ENCODE measurements at regions not wholly inside any gene's neighbourhood (a gene's known extent, or its start where the extent isn't known, plus 50 kb on each side); places are given as distances from the start of the nearest gene placed in this dataset.

DNA sequence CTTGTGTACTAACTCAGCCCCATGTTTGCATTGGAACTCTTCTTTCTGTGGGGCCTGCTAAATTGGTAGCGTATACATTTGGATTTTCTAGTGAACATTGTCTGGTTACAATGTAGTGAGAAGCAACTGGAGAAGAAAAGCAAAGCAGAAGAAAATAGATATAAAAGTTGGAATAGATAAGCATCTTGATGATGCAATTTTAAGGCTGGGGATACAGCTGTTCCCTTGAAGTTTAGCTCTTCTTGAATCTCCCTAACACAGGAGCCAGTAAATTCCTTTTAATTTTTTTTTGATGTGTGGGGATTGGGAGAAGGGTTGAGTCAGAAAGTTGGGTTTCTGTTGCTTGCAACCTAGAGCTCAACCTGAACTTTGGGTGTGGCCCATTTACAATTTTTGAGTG is 308.1 kb downstream of the STIM2 start:
- Histone ChIP-seq H3K9me3 (no peaks in the 10 kb centered on the region), H3K36me3 (no peaks in the 10 kb centered on the region), H3K4me3 (no peak overlapping the region), H3K4me1 (no peaks in the 10 kb centered on the region), H3K27me3 (no peaks in the 10 kb centered on the region), H3K27ac (no peak overlapping the region)
- WGBS, 5 donors, result 82 to 97% (median 95%) methylated on average over 1 of the region's 1 CpG
- no peak for TF ChIP-seq EP300 (IDR thresholded peaks at IDR 0.05)
- TF ChIP-seq POLR2A (IDR thresholded peaks at IDR 0.05), result no peak
- TF ChIP-seq POLR2AphosphoS5 (IDR thresholded peaks at IDR 0.05), result no peak
- no peak for TF ChIP-seq CTCF (IDR thresholded peaks at IDR 0.05)
- intact Hi-C loops (cut with DNase I; ENCODE audit: low total_unique reads), result no loop called here
- no peak for DNase-seq

- H3K4me1 ChIP-seq, result no peaks in the 10 kb centered on the region
- no peak overlapping the region for H3K4me3 ChIP-seq
- no peaks in the 10 kb centered on the region for H3K36me3 ChIP-seq
- DNase-seq, result no peak
- WGBS, 5 donors, result 59 to 74% (median 68%) methylated on average over 7 of the region's 7 CpGs
- intact Hi-C loops (cut with DNase I; ENCODE audit: low total_unique reads), result no loop called here
- no peaks in the 10 kb centered on the region for H3K9me3 ChIP-seq
- H3K27me3 ChIP-seq, result no peaks in the 10 kb centered on the region
- TF ChIP-seq POLR2A (IDR thresholded peaks at IDR 0.05) (no peak), POLR2AphosphoS5 (IDR thresholded peaks at IDR 0.05) (no peak), CTCF (IDR thresholded peaks at IDR 0.05) (no peak)
- H3K27ac ChIP-seq, result no peak overlapping the region
Measured at GRCh38 chr4:27173280-27173679, 312.6 kb downstream of the STIM2 start.

DNA sequence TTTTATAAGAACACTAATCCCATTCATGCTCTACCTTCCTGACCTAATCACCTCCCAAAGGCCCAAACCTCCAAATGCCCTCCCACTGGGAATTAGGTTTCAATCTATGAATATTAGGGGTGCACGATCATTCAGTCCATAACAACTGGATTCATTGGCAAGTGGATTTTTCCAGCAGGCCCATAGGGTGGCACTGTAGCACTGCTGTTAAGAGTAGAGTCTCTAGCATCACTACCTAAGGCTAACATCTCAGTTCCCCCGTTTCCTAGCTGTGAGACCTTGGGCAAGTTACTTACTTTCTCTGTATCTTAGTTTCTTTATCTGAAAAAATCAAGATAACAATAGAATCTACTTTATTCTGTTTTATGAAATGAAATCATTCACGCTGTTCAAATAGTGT is 315.8 kb downstream of the STIM2 start:
- no peak overlapping the region for H3K27ac ChIP-seq
- DNase-seq, result peak in 1 of 2 donors; percentile 74
- no peaks in the 10 kb centered on the region for H3K4me1 ChIP-seq
- WGBS, 5 donors, result 30 to 46% (median 36%) methylated on average over 3 of the region's 3 CpGs
- intact Hi-C loops (cut with DNase I; ENCODE audit: low total_unique reads), result no loop called here
- TF ChIP-seq POLR2AphosphoS5 (IDR thresholded peaks at IDR 0.05) (no peak), EP300 (IDR thresholded peaks at IDR 0.05) (no peak), POLR2A (IDR thresholded peaks at IDR 0.05) (no peak), CTCF (IDR thresholded peaks at IDR 0.05) (peak in 2 of 7 experiments; percentile 11 to 12)
- no peaks in the 10 kb centered on the region for H3K27me3 ChIP-seq
- no peaks in the 10 kb centered on the region for H3K9me3 ChIP-seq
- no peak overlapping the region for H3K4me3 ChIP-seq
- H3K36me3 ChIP-seq, result no peaks in the 10 kb centered on the region

GRCh38 chr4:27176881-27177280 is 316.2 kb downstream of the STIM2 start:
- no peak for DNase-seq
- Histone ChIP-seq H3K36me3 (no peaks in the 10 kb centered on the region), H3K27ac (no peak overlapping the region), H3K4me3 (no peak overlapping the region), H3K27me3 (no peaks in the 10 kb centered on the region), H3K9me3 (no peaks in the 10 kb centered on the region), H3K4me1 (no peaks in the 10 kb centered on the region)
- no peak for TF ChIP-seq POLR2A (IDR thresholded peaks at IDR 0.05)
- TF ChIP-seq CTCF (IDR thresholded peaks at IDR 0.05), result no peak
- no peak for TF ChIP-seq EP300 (IDR thresholded peaks at IDR 0.05)
- TF ChIP-seq POLR2AphosphoS5 (IDR thresholded peaks at IDR 0.05), result no peak
- 19 to 61% (median 21%) methylated on average over 2 of the region's 2 CpGs for WGBS, 5 donors
- intact Hi-C loops (cut with DNase I; ENCODE audit: low total_unique reads), result no loop called here
